ENCODE measurements at regions not wholly inside any gene's neighbourhood (a gene's known extent, or its start where the extent isn't known, plus 50 kb on each side); places are given as distances from the start of the nearest gene placed in this dataset.
"Not testable (repeated sequence)": the region's sequence is repeated elsewhere in the genome, so short reads cannot be mapped to it uniquely, and the experiment has no call there.

DNA sequence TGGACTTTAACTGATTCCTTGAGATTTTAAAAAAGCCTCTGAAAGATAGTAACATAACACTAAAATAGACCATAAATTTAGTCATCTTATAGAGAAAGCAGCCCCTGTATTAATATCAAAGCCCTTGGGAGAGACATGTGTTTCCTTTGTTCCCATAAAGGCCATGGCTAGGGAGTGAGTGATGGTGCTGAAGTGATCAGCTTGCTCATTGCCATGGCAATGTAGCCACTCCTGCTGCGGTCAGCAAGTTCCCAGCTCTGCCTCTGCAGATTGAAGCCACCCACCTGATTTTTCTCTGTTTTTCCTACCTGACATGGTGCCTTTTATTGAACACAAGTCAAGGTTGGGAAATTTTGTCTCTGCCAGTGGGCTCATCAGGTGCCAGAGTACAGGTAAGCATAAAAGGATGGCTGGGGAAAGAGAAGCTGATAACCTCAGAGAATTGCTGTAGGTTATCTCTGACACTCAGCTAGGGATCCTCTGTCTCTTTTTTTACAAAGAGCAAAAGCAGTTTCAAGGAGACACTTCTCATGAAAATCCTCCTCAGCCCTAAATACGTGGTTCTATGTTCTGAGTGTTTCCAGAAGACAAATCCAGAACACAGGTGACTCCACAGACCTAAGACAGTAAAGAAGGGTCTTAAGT lies 296.3 kb upstream of the NMUR2 start:
- no peak overlapping the region for H3K4me3 ChIP-seq
- no peak for TF ChIP-seq EZH2 (IDR thresholded peaks at IDR 0.05)
- no peak for TF ChIP-seq FOXP2 (optimal IDR thresholded peaks at IDR 0.05; ENCODE audit: control extremely low read depth, extremely low read length, insufficient read depth)
- TF ChIP-seq POLR2AphosphoS5 (IDR thresholded peaks at IDR 0.05; ENCODE audit: borderline replicate concordance, low read depth, low read length): no peak
- H3K27ac ChIP-seq: no peak overlapping the region
- no peaks in the 10 kb centered on the region for H3K36me3 ChIP-seq (ENCODE audit: insufficient read depth, low read length)
- no peak for DNase-seq (ENCODE audit: low read depth, low spot score)
- H3K9me3 ChIP-seq (ENCODE audit: low read depth, low read length): no peaks in the 10 kb centered on the region
- no peak overlapping the region for H3K9ac ChIP-seq (ENCODE audit: insufficient read length)

DNA sequence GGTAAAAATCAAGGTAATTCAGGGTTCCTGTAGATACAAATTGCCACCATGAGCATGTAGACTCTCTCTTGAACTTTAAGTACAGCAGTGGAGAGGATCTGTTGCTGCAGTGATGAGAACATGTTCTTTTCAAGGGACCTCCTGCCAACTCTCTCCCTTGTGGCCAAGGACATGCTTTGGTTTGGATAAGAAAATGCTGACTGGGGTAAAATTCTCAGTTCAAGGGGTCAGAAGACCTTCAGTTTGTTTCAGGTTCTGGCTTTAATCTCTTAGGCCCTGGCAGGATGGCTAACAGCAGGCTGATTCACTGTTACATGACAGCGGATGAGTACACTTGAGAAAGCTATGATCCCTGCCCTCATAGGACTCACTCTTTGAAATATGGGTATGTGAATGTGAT lies 299.2 kb upstream of the NMUR2 start:
- Histone ChIP-seq H3K9me3 (ENCODE audit: low read depth, low read length) (no peaks in the 10 kb centered on the region), H3K9ac (ENCODE audit: insufficient read length) (no peak overlapping the region), H3K36me3 (ENCODE audit: insufficient read depth, low read length) (no peaks in the 10 kb centered on the region), H3K27ac (no peak overlapping the region), H3K4me3 (no peak overlapping the region)
- TF ChIP-seq POLR2AphosphoS5 (IDR thresholded peaks at IDR 0.05; ENCODE audit: borderline replicate concordance, low read depth, low read length) (no peak), EZH2 (IDR thresholded peaks at IDR 0.05) (no peak), FOXP2 (optimal IDR thresholded peaks at IDR 0.05; ENCODE audit: control extremely low read depth, extremely low read length, insufficient read depth) (no peak)
- DNase-seq (ENCODE audit: low read depth, low spot score): no peak

DNA sequence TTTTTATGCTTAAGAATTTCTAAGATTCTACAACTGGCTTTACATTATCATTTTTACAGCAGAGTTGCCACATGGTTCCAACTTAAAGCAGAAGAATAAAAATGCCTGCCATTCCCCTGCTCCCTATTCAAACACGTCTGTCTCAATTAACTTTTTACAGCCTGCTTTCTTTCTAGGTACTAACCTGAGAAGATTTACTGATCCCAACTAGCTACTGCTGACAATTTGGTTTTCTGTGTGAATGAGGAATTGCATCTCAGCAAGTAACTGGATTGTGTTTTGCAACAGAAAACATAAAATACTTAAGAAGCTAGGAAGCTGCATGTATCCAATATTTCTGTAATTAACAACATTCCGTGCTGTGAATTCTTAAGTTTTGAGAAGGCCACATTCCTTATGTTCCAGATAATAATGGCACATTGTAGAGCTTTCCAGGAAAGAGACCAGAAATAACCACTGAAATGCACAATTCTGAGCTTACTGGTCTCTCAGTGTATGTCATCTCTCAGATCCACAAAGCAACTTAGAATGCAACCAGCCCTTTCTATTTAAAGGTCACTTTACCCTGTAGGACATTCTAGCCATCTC lies 306.8 kb upstream of the NMUR2 start:
- TF ChIP-seq EZH2 (IDR thresholded peaks at IDR 0.05) (no peak), FOXP2 (optimal IDR thresholded peaks at IDR 0.05; ENCODE audit: control extremely low read depth, extremely low read length, insufficient read depth) (no peak)

DNA sequence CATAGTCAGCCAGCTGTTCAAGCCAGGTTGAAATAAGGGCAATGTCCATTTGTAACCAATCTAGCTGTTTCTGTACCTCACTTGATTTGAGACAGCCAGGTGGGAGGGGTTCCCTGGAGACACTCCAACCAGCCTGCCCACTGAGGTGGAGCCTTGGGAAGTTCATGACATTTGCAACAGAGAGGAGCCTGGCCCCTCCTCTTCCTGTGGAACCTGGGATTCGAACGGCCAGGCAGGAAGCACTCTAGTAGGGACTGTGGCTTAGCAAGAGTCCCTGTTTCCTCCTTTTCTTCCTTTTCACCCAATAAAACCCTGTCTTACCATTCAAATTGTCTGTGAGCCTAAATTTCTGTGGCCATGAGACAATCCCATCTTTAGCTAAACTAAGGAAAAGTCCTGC lies 312.3 kb upstream of the NMUR2 start:
- H3K4me3 ChIP-seq: no peak overlapping the region
- no peak for TF ChIP-seq FOXP2 (optimal IDR thresholded peaks at IDR 0.05; ENCODE audit: control extremely low read depth, extremely low read length, insufficient read depth)

More for the DNA sequence above, 306.8 kb upstream of the NMUR2 start:
- no peaks in the 10 kb centered on the region for H3K9me3 ChIP-seq (ENCODE audit: low read depth, low read length)
- no peak for DNase-seq (ENCODE audit: low read depth, low spot score)
- H3K9ac ChIP-seq (ENCODE audit: insufficient read length): no peak overlapping the region
- H3K27ac ChIP-seq: no peak overlapping the region
- no peaks in the 10 kb centered on the region for H3K36me3 ChIP-seq (ENCODE audit: insufficient read depth, low read length)
- H3K4me3 ChIP-seq: no peak overlapping the region

DNA sequence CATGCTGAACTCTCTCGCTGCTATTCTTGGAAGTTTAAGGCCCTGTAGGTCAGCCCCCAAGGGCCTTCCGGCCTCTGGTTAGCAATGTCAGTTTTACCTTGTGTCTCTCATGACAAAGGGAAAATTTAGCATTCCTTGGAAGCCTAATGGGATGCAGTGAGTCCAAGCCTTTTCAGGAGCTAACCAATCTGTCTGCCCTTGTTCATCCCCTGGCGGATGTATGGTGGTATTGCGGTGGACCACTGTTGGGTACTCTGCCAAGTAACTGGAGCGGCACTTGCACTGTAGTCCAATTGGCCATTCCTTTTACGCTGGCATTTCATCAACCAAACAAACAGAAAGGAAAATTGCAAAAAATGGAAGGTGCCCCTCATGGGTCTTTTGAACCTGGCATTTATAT lies 318.4 kb upstream of the NMUR2 start:
- no peak overlapping the region for H3K27ac ChIP-seq
- no peak overlapping the region for H3K4me3 ChIP-seq
- no peaks in the 10 kb centered on the region for H3K9me3 ChIP-seq (ENCODE audit: low read depth, low read length)
- no peak overlapping the region for H3K9ac ChIP-seq (ENCODE audit: insufficient read length)
- DNase-seq (ENCODE audit: low read depth, low spot score): no peak
- no peak for TF ChIP-seq EZH2 (IDR thresholded peaks at IDR 0.05)
- no peak for TF ChIP-seq FOXP2 (optimal IDR thresholded peaks at IDR 0.05; ENCODE audit: control extremely low read depth, extremely low read length, insufficient read depth)
- TF ChIP-seq POLR2AphosphoS5 (IDR thresholded peaks at IDR 0.05; ENCODE audit: borderline replicate concordance, low read depth, low read length): no peak
- H3K36me3 ChIP-seq (ENCODE audit: insufficient read depth, low read length): no peaks in the 10 kb centered on the region

More for the DNA sequence above, 312.3 kb upstream of the NMUR2 start:
- no peaks in the 10 kb centered on the region for H3K9me3 ChIP-seq (ENCODE audit: low read depth, low read length)
- no peaks in the 10 kb centered on the region for H3K36me3 ChIP-seq (ENCODE audit: insufficient read depth, low read length)
- H3K27ac ChIP-seq: no peak overlapping the region
- no peak for DNase-seq (ENCODE audit: low read depth, low spot score)
- H3K9ac ChIP-seq (ENCODE audit: insufficient read length): no peak overlapping the region

DNA sequence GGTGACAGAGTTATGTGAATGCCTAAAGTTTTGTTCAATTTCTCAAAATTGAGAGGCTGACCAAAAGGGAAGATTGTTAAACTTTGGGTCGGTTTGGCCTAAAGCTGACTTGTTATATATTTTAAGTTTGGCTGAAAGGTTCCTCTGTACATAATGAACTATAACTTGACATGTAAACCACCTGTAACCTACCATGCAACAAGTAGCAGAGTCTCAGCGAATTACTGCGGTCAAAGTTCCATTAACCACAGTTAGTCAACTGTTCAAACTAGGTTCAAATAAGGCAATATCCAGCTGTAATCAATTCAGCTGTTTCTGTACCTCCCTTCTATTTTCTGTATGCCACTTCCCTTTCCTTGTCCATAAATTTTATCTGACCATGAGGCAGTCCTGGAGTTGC lies 325.1 kb upstream of the NMUR2 start:
- DNase-seq (ENCODE audit: low read depth, low spot score): no peak
- H3K9ac ChIP-seq (ENCODE audit: insufficient read length): no peak overlapping the region
- no peak overlapping the region for H3K4me3 ChIP-seq
- no peak overlapping the region for H3K27ac ChIP-seq
- no peaks in the 10 kb centered on the region for H3K36me3 ChIP-seq (ENCODE audit: insufficient read depth, low read length)
- no peaks in the 10 kb centered on the region for H3K9me3 ChIP-seq (ENCODE audit: low read depth, low read length)
- TF ChIP-seq POLR2AphosphoS5 (IDR thresholded peaks at IDR 0.05; ENCODE audit: borderline replicate concordance, low read depth, low read length) (no peak), FOXP2 (optimal IDR thresholded peaks at IDR 0.05; ENCODE audit: control extremely low read depth, extremely low read length, insufficient read depth) (no peak)

DNA sequence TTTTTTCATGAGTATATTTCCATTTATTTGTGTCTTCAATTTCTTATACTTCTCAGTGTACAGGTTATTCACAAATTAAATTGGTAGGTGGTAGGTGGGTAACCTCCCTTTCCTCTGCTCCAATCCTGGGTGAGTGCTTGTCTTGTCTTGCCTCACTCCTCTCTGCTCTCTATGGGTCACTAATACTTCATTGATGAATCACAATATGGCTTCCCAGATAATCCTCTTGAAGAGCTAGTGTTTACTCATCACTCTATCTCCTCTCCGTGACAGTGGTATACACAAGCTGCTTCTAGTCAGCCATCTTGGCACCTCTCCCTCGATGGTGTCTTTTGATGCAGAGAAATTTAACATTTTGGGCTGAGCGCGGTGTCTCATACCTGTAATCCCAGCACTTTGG lies 331.8 kb upstream of the NMUR2 start:
- no peak for DNase-seq (ENCODE audit: low read depth, low spot score)
- Histone ChIP-seq H3K9me3 (ENCODE audit: low read depth, low read length) (no peaks in the 10 kb centered on the region), H3K36me3 (ENCODE audit: insufficient read depth, low read length) (no peaks in the 10 kb centered on the region), H3K4me3 (no peak overlapping the region), H3K27ac (no peak overlapping the region), H3K9ac (ENCODE audit: insufficient read length) (no peak overlapping the region)
- TF ChIP-seq POLR2AphosphoS5 (IDR thresholded peaks at IDR 0.05; ENCODE audit: borderline replicate concordance, low read depth, low read length): no peak
- TF ChIP-seq FOXP2 (optimal IDR thresholded peaks at IDR 0.05; ENCODE audit: control extremely low read depth, extremely low read length, insufficient read depth): no peak
- TF ChIP-seq EZH2 (IDR thresholded peaks at IDR 0.05): no peak

DNA sequence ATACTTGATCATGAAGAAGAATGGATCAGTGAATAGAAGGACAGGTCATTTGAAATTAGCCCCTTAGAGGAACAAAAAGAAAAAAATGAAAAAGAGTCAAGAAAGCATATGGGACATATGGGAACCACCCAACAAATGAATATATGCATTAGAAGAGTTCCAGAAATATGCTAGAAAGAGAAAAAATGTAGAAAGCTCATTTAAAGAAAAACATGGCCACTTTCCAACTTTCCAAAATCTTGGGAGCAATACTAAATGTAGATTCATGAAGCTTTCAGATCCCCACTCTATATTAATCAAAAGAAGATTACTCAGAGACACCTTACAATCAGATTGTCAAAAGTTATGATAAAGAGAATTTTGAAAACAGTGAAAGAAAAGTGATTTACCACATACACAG lies 334.8 kb upstream of the NMUR2 start:
- Histone ChIP-seq H3K9me3 (ENCODE audit: low read depth, low read length) (no peaks in the 10 kb centered on the region), H3K36me3 (ENCODE audit: insufficient read depth, low read length) (no peaks in the 10 kb centered on the region), H3K9ac (ENCODE audit: insufficient read length) (no peak overlapping the region), H3K4me3 (no peak overlapping the region), H3K27ac (no peak overlapping the region)
- no peak for DNase-seq (ENCODE audit: low read depth, low spot score)
- TF ChIP-seq EZH2 (IDR thresholded peaks at IDR 0.05) (no peak), FOXP2 (optimal IDR thresholded peaks at IDR 0.05; ENCODE audit: control extremely low read depth, extremely low read length, insufficient read depth) (no peak), POLR2AphosphoS5 (IDR thresholded peaks at IDR 0.05; ENCODE audit: borderline replicate concordance, low read depth, low read length) (no peak)

DNA sequence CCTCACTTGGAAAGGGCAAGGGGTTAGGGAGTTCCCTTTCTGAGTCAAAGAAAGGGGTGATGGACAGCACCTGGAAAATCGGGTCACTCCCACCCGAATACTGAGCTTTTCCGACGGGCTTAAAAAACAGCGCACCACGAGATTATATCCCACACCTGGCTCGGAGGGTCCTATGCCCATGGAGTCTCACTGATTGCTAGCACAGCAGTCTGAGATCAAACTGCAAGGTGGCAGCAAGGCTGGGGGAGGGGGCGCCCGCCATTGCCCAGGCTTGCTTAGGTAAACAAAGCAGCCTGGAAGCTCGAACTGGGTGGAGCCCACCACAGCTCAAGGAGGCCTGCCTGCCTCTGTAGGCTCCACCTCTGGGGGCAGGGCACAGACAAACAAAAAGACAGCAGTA lies 336.0 kb upstream of the NMUR2 start:
- not testable (repeated sequence) for H3K36me3 ChIP-seq (ENCODE audit: insufficient read depth, low read length); H3K9ac ChIP-seq (ENCODE audit: insufficient read length); DNase-seq (ENCODE audit: low read depth, low spot score); H3K4me3 ChIP-seq; H3K9me3 ChIP-seq (ENCODE audit: low read depth, low read length); H3K27ac ChIP-seq

DNA sequence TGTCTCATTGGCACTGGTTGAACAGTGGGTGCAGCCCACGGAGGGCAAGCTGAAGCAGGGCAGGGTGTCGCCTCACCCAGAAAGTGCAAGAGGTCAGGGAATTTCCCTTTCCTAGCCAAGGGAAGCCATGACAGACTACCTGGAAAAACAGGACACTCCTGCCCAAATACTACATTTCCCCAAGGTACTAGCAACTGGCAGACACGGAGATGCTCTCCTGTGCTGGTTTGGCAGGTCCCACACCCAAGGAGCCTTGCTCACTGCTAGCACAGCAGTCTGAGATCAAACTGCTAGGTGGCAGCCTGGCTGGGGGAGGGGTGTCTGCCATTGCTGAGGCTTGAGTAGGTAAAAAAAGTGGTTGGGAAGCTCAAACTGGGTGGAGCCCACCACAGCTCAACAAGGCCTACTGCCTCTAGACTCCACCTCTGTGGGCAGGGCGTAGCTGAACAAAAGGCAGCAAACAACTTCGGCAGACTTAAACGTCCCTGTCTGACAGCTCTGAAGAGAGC lies 382.7 kb upstream of the NMUR2 start:
- DNase-seq (ENCODE audit: low read depth, low spot score); H3K9ac ChIP-seq (ENCODE audit: insufficient read length); H3K9me3 ChIP-seq (ENCODE audit: low read depth, low read length); H3K36me3 ChIP-seq (ENCODE audit: insufficient read depth, low read length); H3K27ac ChIP-seq; H3K4me3 ChIP-seq: not testable (repeated sequence)

Measured in SK-N-MC (cell line).